Mesothelial cell of epicardium (in vitro differentiated cells): ENCODE measurements at regions not wholly inside any gene's neighbourhood (a gene's known extent, or its start where the extent isn't known, plus 50 kb on each side); places are given as distances from the start of the nearest gene placed in this dataset.

Experiments
- DNase-seq, 2 experiments: peaks; one replicate each; pipeline ENCODE4 v3.0.0; 2021; ENCODE audit warnings: low spot score in 2 of 2; ENCODE audit not compliant: unreplicated experiment in 2 of 2
- H3K27ac Mint-ChIP-seq: 2 replicates; pipeline ENCODE4 v1.8.0; 2021; ENCODE audit warnings: mixed read lengths
- H3K27me3 Mint-ChIP-seq: 2 replicates; pipeline ENCODE4 v1.8.0; 2021; ENCODE audit warnings: low read depth, mixed read lengths
- H3K36me3 Mint-ChIP-seq: 2 replicates; pipeline ENCODE4 v1.8.0; 2021; ENCODE audit warnings: mixed read lengths
- H3K4me1 Mint-ChIP-seq: 2 replicates; pipeline ENCODE4 v1.8.0; 2021; ENCODE audit warnings: mixed read lengths
- H3K4me3 Mint-ChIP-seq: 2 replicates; pipeline ENCODE4 v1.8.0; 2021; ENCODE audit warnings: mild to moderate bottlenecking, moderate library complexity, mixed read lengths
- H3K9me3 Mint-ChIP-seq: 2 replicates; pipeline ENCODE4 v1.8.0; 2021; ENCODE audit warnings: mixed read lengths
- TF ChIP-seq, protein P1 (sequence below): fragments of 200-600 bp; sonication (generic); IDR thresholded peaks from one replicate; pipeline ENCODE4 v1.5.0; 2021; ENCODE audit warnings: antibody characterized with exemption; ENCODE audit not compliant: unreplicated experiment

DNA sequence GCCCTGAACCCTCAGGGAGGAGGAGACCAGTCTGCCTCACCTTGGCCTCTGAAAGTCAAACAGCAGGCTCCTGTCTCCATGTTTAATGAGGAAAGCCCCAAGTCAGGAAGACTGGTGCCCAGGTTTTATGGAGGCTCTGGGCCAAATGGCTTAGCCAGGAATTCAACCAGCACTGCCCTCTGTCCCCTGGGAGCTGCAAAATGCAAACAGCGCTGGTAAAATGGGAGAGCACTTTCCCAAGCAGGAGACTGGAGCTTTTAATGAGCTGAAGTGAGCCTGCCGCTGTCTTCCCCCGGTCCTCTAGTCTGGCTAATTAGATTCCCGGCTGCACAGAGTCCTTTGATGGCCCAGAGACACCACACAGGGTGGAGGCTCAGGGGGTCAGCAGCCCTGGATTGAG, 276.0 kb upstream of the TRIB2 start:
- no peak overlapping the region for H3K4me3 Mint-ChIP-seq
- no peaks in the 10 kb centered on the region for H3K9me3 Mint-ChIP-seq
- H3K4me1 Mint-ChIP-seq: peaks cover 4% of the 10 kb centered on the region
- no peak for DNase-seq
- no peaks in the 10 kb centered on the region for H3K36me3 Mint-ChIP-seq
- H3K27ac Mint-ChIP-seq: no peak overlapping the region
- TF ChIP-seq, protein P1, sequence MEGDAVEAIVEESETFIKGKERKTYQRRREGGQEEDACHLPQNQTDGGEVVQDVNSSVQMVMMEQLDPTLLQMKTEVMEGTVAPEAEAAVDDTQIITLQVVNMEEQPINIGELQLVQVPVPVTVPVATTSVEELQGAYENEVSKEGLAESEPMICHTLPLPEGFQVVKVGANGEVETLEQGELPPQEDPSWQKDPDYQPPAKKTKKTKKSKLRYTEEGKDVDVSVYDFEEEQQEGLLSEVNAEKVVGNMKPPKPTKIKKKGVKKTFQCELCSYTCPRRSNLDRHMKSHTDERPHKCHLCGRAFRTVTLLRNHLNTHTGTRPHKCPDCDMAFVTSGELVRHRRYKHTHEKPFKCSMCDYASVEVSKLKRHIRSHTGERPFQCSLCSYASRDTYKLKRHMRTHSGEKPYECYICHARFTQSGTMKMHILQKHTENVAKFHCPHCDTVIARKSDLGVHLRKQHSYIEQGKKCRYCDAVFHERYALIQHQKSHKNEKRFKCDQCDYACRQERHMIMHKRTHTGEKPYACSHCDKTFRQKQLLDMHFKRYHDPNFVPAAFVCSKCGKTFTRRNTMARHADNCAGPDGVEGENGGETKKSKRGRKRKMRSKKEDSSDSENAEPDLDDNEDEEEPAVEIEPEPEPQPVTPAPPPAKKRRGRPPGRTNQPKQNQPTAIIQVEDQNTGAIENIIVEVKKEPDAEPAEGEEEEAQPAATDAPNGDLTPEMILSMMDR: no peak
- no peaks in the 10 kb centered on the region for H3K27me3 Mint-ChIP-seq

DNA sequence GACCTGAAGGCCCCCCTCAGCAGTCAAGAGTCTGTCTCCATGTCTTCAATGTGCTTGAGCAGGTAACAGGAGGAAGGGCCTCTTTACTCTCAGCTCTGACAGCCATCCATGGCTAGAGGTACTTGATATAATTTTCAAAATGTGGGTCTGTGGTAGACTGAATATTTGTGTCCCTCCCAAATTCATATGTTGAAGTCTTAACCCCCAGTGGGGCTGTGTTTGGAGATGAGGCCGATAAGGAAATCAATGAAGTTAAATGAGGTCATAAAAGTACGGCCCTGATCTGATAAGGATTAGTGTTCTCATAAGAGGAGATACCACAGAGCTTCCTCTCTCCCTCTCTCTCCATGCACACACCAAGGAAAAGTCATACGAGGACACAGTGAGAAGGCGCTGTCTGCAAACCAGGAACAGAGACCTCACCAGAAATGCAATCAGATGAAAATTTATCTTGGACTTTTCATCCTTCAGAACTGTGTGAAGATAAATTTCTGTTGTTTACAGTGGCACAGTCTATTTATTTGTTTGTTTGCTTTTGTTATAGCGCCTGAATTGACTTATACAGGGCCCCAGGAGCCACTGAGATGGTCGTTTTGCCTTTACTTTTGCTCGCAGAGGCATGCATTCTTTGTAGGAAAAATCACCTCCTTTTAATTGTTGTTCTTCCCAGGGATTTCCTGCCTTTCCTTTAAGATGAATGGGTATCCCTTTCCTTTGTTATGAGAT, 274.8 kb upstream of the TRIB2 start:
- Mint-ChIP-seq H3K36me3 (no peaks in the 10 kb centered on the region), H3K4me1 (no peaks in the 10 kb centered on the region), H3K9me3 (no peaks in the 10 kb centered on the region), H3K27ac (no peak overlapping the region), H3K27me3 (no peaks in the 10 kb centered on the region), H3K4me3 (no peak overlapping the region)
- TF ChIP-seq, protein P1: no peak
- DNase-seq: no peak

DNA sequence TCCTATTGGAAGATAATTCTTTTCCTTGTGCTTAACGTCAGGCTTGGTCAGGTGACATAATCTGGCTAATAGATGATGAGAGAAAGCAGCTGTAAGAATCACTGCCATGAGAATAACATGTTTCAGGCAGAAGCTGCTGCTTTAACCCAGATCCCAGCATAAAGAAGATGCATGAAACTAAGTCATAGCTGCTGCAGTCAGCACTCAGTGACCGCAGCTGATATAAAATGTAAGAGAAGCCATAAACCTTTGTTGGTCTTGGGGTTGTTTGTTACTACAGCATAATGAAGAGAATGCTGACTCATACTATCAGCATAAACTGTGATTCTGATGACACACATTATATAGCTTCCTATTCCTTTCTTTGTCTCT, 274.3 kb upstream of the TRIB2 start:
- H3K9me3 Mint-ChIP-seq: no peaks in the 10 kb centered on the region
- H3K4me3 Mint-ChIP-seq: no peak overlapping the region
- no peaks in the 10 kb centered on the region for H3K36me3 Mint-ChIP-seq
- TF ChIP-seq, protein P1: no peak
- no peaks in the 10 kb centered on the region for H3K27me3 Mint-ChIP-seq
- DNase-seq: no peak
- H3K4me1 Mint-ChIP-seq: no peaks in the 10 kb centered on the region
- no peak overlapping the region for H3K27ac Mint-ChIP-seq

DNA sequence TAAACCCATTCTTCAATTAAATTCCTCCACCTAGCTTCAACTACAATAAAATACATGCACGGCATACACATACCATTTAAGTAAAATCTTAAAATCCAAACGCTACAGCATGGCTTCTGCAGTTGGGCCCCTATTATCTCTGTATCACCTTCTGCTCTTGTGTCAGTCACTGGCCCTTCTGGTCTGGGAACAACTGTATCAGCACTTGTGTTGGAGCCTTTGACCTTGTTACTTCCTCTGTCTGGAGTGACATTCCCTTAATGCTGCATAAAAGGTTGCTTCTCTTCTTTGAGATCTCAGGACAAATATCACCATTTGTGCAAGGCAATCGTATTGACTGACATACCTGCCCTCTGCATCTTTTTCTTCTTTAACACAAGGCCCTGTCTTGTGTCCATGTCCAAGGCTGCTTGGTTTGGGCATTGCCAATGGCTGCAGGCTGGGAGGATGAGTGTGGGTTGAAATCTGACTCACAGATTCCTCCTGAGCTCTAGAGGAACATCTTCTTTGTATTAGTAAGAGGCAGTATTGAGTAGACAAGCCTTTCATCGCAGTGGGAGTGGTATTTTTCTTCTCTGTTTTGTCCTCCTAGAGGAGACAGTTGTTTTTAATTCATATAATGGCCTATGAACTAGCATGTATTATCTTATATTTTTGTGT, 267.8 kb upstream of the TRIB2 start:
- H3K4me1 Mint-ChIP-seq: peaks cover 14% of the 10 kb centered on the region
- H3K27ac Mint-ChIP-seq: no peak overlapping the region
- DNase-seq: no peak
- no peaks in the 10 kb centered on the region for H3K36me3 Mint-ChIP-seq
- TF ChIP-seq, protein P1: no peak
- peaks cover 8% of the 10 kb centered on the region for H3K9me3 Mint-ChIP-seq
- no peak overlapping the region for H3K4me3 Mint-ChIP-seq
- no peaks in the 10 kb centered on the region for H3K27me3 Mint-ChIP-seq

DNA sequence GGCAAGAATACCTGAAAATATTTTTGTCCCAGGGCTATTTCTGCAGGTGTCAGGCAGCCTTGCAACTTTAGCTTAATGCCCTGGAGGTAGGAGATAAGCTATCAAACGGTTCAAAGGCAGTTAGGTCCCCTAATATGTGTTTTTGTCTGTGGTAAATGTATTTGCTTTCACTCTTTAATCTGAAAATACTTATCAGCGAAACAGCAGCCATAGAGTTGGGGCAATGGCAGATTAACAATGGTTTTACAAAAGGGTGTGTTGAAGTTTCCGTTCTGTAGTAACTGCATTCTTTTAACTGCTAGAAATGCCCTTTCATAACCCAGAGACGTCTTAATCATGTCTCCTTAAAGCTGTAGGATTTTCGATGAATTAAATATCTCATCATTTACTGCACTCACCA, 265.0 kb upstream of the TRIB2 start:
- Mint-ChIP-seq H3K4me1 (peaks cover 19% of the 10 kb centered on the region), H3K36me3 (no peaks in the 10 kb centered on the region), H3K4me3 (no peak overlapping the region), H3K9me3 (peaks cover 8% of the 10 kb centered on the region), H3K27me3 (no peaks in the 10 kb centered on the region), H3K27ac (no peak overlapping the region)
- TF ChIP-seq, protein P1: no peak
- no peak for DNase-seq
